ENCODE measurements at regions not wholly inside any gene's neighbourhood (a gene's known extent, or its start where the extent isn't known, plus 50 kb on each side); places are given as distances from the start of the nearest gene placed in this dataset.

- no peak for TF ChIP-seq CTCF (IDR thresholded peaks at IDR 0.05; ENCODE audit: low read depth, low read length, missing control alignments)
- no peak for DNase-seq (ENCODE audit: extremely low read depth, low read depth)
- H3K4me3 ChIP-seq (replicated peaks; ENCODE audit: low read depth, low read length) = no peak overlapping the region
These were observed 729.5 kb upstream of the ADGRL2 start for GRCh38 chr1:81071072-81071858.

GRCh38 chr1:81069856-81070255, 730.9 kb upstream of the ADGRL2 start:
- no peak for DNase-seq (ENCODE audit: extremely low read depth, low read depth)
- TF ChIP-seq CTCF (IDR thresholded peaks at IDR 0.05; ENCODE audit: low read depth, low read length, missing control alignments) = no peak
- H3K4me3 ChIP-seq (replicated peaks; ENCODE audit: low read depth, low read length) = no peak overlapping the region

GRCh38 chr1:81068726-81069125, 732.0 kb upstream of the ADGRL2 start:
- no peak for TF ChIP-seq CTCF (IDR thresholded peaks at IDR 0.05; ENCODE audit: low read depth, low read length, missing control alignments)
- DNase-seq (ENCODE audit: extremely low read depth, low read depth) = no peak
- H3K4me3 ChIP-seq (replicated peaks; ENCODE audit: low read depth, low read length) = no peak overlapping the region

- TF ChIP-seq CTCF (IDR thresholded peaks at IDR 0.05; ENCODE audit: low read depth, low read length, missing control alignments) = no peak
- H3K4me3 ChIP-seq (replicated peaks; ENCODE audit: low read depth, low read length) = no peak overlapping the region
- DNase-seq (ENCODE audit: extremely low read depth, low read depth) = no peak
These were observed 746.9 kb upstream of the ADGRL2 start for GRCh38 chr1:81053826-81054225.

- no peak for DNase-seq (ENCODE audit: extremely low read depth, low read depth)
- TF ChIP-seq CTCF (IDR thresholded peaks at IDR 0.05; ENCODE audit: low read depth, low read length, missing control alignments) = no peak
- no peak overlapping the region for H3K4me3 ChIP-seq (replicated peaks; ENCODE audit: low read depth, low read length)
These were observed 748.6 kb upstream of the ADGRL2 start for GRCh38 chr1:81052162-81052561.

GRCh38 chr1:81050390-81050789, 750.3 kb upstream of the ADGRL2 start:
- no peak for DNase-seq (ENCODE audit: extremely low read depth, low read depth)
- no peak for TF ChIP-seq CTCF (IDR thresholded peaks at IDR 0.05; ENCODE audit: low read depth, low read length, missing control alignments)
- no peak overlapping the region for H3K4me3 ChIP-seq (replicated peaks; ENCODE audit: low read depth, low read length)

- no peak for DNase-seq (ENCODE audit: extremely low read depth, low read depth)
- no peak for TF ChIP-seq CTCF (IDR thresholded peaks at IDR 0.05; ENCODE audit: low read depth, low read length, missing control alignments)
- H3K4me3 ChIP-seq (replicated peaks; ENCODE audit: low read depth, low read length) = no peak overlapping the region
These were observed 756.0 kb upstream of the ADGRL2 start for GRCh38 chr1:81044708-81045107.
